GM19351 (cell line): ENCODE measurements at regions not wholly inside any gene's neighbourhood (a gene's known extent, or its start where the extent isn't known, plus 50 kb on each side); places are given as distances from the start of the nearest gene placed in this dataset.

Experiments
- ATAC-seq: cut with Tn5 transposase; IDR thresholded peaks from one replicate; pipeline ENCODE4 v1.9.1; 2021; ENCODE audit warnings: mild to moderate bottlenecking, moderate library complexity; ENCODE audit not compliant: unreplicated experiment

- peak; percentile 33 for ATAC-seq
These were observed 54.2 kb downstream of the S1PR1 start for GRCh38 chr1:101290922-101291561.

DNA sequence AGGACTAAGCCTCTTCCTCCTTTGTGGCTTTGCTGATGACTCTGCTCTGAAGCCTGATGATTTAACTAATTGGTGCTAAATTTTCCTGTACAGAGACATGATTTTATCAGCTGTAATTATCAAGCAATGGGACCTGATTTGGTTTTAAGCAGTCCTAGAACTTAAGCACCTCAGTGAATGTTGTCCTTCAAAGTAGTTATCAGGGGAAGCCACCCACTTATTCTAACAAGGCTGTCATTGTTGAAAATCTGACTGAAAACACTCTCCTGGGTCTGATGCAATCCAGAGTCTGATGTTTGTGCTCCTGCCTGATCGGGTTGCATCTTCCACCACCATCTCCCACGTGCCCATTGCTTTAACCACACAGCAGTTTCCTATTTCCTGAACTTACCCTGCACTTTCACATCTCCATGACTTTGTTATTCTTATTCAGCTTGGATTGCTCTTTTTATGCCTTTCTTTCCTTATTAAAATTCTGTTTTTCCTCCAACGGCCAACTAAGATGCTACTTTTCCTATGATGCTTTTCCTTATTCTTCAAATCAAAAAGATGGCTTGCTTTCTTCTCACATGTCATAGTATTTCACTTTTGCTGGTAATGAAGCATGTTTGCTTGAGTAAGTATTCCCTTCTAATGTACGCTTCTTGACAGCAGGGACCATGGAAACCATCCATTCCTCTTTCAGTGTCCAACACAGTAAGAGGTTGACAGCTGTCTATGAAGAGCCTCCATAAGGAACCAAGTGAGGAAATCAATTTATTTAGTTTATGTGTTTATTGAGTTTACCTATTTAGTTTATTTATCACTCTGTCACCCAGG lies 55.0 kb downstream of the S1PR1 start:
- ATAC-seq, result peak; percentile 29

- peak; percentile 46 for ATAC-seq
These were observed 56.7 kb downstream of the S1PR1 start for GRCh38 chr1:101293461-101294051.

GRCh38 chr1:101295209-101295608 lies 58.4 kb downstream of the S1PR1 start:
- ATAC-seq, result no peak

- ATAC-seq, result no peak
These were observed 61.8 kb downstream of the S1PR1 start for GRCh38 chr1:101298663-101299062.

DNA sequence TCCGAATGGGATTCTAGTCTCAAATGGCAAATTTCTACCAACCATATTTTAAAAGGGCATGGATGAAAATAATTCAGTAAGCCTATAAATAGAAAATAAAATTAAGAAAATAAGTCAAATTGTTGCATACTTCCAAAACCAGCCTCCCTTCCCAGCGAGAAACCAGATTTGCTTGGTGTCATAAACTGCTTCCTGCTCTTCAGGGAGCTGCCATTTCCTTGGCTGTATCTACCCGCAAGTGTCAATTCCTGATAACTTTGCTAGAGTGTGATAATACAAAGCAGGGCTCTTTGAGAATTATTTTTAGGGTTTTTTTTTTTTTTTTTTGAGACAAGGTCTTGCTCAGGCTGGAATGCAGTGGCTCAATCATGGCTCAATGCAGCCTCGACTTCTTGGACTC lies 62.3 kb downstream of the S1PR1 start:
- ATAC-seq, result no peak

- ATAC-seq, result no peak
These were observed 62.9 kb downstream of the S1PR1 start for GRCh38 chr1:101299710-101300109.

DNA sequence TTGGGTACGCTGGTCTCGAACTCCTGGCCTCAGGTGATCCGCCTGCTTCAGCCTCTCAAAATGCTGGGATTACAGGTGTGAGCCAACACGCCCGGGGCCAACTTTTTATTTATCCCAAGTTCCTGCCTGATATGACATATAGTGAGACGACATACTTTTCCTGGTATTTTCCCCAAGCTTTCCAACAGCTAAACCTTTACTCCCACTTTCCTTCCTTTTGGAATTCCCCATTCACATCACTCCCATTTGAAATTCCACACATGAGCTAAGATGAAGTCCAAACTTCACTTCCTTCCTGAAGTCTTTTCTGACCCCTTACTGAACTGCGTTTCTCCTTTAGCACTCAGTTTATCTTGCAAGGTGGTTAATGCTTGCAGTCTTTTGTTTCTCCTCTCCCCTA lies 64.1 kb downstream of the S1PR1 start:
- ATAC-seq, result no peak

DNA sequence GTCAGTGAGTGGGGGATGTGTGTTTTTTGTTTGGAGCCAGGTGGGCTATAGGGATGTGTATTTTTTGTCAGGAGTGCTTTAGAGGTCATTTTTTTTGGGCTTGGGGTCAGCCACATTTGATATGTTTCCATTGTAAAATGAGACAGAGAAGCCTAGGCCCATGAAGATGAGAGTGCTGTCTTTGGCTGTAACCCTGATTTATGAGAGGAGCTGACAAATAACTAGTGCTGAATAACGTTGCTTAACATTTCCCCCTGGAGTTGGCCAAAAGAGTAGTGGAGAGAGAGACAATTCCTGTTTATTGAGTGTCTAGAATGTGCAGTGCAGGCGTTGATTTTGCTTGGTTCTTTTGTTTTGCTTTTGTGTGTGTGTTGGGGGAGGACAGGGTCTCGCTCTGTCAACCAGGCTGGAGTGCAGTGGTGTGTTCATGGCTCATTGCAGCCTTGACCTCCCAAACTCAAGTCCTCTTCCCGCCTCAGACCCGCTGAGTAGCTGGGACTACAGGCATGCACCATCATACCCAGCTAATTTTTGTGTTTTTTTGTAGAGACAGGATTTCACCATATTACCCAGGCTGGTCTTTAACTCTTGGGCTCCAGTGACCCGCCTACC lies 64.7 kb downstream of the S1PR1 start:
- no peak for ATAC-seq

DNA sequence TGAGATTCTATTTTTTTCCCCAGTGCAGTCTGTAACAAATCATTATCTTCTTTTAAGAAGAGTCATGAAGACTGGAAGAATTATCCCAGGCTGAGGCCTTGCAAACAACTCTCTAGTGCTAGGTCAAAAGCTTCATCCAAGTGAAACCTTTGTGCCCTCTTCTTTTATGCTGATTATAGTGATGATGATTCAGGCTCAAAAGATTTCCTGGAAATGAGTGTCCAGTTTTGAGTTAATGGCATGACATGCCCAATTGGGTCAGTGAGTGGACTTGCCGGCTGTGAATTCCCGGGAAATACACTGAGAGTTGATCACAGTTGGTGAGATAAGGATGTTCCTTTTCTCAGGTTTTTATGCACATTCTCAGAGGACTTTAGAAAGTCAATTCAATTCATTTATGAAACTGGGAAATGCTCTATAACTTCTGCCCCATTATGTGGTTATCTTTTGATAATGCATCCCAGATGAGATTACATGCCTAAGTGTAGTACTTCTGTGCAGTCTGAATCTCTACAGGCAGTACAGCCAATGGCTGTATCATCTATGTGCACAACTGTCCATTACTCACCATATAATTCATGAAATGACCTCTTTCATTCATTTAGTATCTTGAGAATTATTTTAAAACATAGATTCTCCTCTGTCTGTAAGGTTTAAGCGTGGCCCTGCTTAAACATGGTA lies 66.2 kb downstream of the S1PR1 start:
- no peak for ATAC-seq

DNA sequence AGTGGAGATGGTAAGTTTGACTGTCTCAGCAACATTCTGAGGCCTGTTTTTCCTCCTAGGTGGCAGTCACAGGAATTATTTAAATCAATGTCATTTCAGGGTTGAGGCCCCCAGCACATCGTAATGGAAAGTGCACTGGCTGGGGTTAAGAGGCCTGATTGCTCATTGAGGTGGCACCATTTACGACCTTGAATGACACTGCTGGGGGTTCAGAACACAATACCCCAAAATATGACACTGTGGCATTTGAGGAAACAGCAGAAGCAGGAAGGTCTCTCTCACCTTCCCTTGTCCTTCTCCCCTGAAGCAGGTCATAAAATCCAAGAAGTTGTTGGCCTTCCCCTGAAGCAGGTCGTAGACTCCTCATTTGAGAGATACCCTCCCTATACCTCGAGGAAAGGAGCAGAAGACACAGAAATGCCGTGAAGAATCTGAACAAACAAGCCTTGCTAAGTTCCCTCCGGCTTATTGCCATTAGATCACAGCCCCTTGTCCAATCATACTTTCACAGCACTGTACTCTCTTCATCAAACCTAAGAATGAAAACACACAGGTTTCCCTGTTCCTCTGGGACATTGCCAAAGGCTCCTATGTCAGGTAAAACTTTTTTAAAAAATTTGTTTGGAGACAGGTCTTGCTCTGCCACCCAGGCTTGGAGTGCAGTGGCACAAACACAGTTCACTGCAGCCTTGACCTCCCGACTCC lies 71.3 kb downstream of the S1PR1 start:
- no peak for ATAC-seq

DNA sequence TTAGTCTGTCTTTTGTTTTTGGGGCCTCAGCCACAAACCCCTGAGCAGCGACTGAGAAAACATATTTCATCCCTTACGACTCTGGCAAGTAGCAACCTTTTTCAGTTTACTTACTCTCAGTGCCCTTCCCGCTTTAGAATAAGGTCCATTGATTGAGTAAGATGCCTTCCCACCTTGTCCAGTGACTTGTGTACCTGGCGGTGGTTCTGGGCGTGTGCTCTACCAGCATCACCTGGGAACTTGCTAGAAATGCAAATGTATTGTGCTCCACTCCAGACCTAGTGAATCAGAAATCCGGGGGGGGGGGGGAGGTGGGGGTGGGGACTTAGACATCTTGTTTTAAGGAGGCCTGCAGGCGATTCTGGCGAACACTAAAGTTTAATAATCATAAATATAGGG lies 72.1 kb downstream of the S1PR1 start:
- peak; percentile 23 for ATAC-seq

DNA sequence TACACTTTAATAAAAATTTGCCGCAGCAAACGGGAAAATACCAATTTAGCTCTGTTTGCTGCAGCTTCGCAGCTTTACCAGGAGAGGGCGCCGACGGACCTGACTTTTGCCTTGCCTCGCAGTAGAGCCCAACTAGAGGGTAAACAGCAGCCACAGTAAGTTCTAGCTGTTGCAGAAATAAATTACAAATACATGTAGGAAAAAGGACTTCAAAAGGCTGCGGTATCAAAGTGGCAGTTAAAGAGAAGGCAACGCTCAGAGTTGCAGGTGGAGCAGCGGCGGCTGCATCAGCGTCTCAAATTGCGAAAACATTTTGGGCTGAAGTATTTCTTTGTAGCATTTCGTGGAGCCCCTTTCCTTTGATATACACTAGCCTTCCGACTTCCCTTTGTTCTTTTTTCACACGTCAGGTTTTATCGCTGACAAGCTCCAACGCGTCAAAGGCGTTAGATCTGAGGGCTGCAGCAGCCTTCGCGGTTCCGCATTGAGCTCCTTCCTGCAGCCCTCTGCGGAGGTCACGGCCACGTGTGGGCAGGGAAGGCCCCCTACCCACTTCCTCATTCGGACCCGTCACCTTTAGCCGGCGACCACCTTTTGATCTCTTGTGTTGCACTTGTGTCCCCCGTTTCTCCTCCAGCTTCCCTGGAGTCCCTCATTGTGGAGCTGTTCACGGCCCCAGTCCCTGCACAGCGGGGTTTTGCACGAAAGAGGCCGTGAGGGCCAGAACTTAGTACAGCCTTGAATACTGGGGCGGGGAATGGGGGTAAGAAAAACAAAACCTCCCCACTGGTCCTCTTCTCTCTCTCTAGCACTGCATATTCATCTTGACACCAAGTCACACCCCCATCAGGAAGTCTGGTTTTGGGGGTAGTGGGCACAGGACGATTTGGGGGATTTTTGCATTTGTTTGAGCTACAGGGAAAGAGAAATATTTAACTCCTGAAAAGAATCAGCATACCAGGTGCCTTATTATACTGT lies 72.8 kb downstream of the S1PR1 start:
- peak; percentile 41 for ATAC-seq

DNA sequence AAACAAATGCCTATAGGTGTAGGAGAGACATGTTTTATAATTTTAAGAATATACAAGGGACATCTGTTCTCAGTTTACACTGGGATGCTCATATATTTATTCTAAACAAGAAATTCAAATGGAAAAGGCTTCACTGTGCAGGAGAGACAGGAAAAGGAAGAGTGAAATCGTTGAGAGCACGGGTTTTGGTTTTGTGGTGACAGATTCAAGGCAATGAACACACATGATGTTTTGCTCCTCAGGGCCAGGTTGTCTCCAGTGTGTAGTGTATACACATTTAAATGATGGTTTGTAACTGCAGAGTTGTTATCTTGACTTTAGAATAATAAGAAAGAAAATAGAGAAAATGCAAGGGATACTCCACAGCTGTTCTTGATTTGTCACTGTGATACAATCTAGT lies 73.7 kb downstream of the S1PR1 start:
- no peak for ATAC-seq

GRCh38 chr1:101311146-101311920 lies 74.5 kb downstream of the S1PR1 start:
- no peak for ATAC-seq

GRCh38 chr1:101312147-101312546 lies 75.3 kb downstream of the S1PR1 start:
- no peak for ATAC-seq

DNA sequence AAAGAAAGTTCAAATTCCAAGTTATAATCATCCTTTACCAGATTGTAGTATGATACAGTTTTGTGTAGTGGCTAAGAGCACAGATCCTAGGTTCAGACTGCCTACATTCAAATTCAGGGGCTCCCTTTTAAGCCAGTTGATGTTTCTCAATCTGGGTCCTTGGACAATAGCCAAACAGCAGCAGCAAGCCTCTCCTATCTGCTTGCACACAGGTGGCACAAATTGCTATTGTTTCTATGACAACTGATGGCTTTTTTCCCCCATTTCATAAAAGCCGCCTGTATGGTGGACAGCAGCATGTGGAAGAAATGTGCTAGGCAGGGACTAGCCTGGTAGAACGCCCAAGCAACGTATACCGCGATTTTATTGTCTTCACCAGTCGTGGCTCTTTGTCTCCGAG lies 76.5 kb downstream of the S1PR1 start:
- no peak for ATAC-seq

GRCh38 chr1:101314244-101314643 lies 77.4 kb downstream of the S1PR1 start:
- peak; percentile 29 for ATAC-seq

DNA sequence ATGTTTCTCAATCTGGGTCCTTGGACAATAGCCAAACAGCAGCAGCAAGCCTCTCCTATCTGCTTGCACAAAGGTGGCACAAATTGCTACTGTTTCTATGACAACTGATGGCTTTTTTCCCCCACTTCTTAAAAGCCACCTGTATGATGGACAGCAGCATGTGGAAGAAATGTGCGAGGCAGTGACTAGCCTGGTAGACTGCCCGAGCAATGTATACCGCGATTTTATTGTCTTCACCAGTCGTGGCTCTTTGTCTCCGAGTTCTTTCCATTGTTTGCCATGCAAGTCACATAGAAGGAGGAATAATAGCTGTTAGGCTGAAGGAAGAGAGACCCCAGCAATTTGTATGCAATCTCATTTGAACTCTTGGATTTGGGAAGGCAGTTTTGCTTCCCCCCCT lies 79.4 kb downstream of the S1PR1 start:
- ATAC-seq, result no peak
